ENCODE measurements at regions not wholly inside any gene's neighbourhood (a gene's known extent, or its start where the extent isn't known, plus 50 kb on each side); places are given as distances from the start of the nearest gene placed in this dataset.

DNA sequence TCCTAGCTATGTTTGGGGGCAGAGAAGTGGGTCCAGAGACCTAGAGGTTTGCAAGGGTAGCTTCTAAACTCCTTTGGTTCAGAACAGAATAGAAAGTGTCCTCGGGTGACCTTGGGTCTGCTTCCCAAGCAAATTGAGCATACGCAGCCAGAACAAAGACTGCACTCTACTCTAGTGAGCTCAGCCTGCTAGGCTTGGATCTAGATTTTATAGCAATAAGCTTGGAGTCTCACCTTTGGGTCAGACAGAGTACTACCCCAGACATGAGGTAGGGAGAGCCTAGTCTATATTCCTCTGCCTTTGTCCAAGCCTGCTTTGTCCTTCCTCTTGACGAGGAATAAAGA is 52.6 kb upstream of the ELF5 start:
- H3F3A ChIP-seq (replicated peaks; ENCODE audit: insufficient read depth): no peaks in the 10 kb centered on the region
- H4K20me1 ChIP-seq (ENCODE audit: insufficient read depth): no peaks in the 10 kb centered on the region
- no peak overlapping the region for H2AFZ ChIP-seq (ENCODE audit: low read depth)
- no peak overlapping the region for H3K27ac ChIP-seq (ENCODE audit: low read depth in 2 of 2, low read length in 1 of 2)
- no peaks in the 10 kb centered on the region for H3K9me3 ChIP-seq
- peaks cover 0 to 6% of the 10 kb centered on the region in 2 experiments; a peak in 1 of 4 replicates for H3K4me1 ChIP-seq (ENCODE audit: control insufficient read depth in 1 of 2, insufficient read depth in 2 of 2, low read depth in 1 of 2, low read length in 1 of 2)
- H3K9me2 ChIP-seq: no peaks in the 10 kb centered on the region
- no peak overlapping the region for H3K9ac ChIP-seq
- no peaks in the 10 kb centered on the region for H3K36me3 ChIP-seq (replicated peaks in 1 of 2; ENCODE audit: control insufficient read depth in 1 of 2, insufficient read depth in 2 of 2, low read length in 1 of 2)
- POLR2A ChIA-PET: no interaction called here
- CTCF ChIA-PET: interaction anchor here (0.6 to 1.6 kb wide), 9 partner anchors 9 to 73 kb away, joined by 3 to 7 read pairs (median 3); partner anchors contain the start of gene ELF5
- 58% methylated on average over 3 of the region's 3 CpGs for WGBS (ENCODE audit: low lambda C conversion rate)
- H3K79me2 ChIP-seq (ENCODE audit: insufficient read depth): no peaks in the 10 kb centered on the region
- no peak for DNase-seq
- H3K4me3 ChIP-seq (ENCODE audit: low read depth in 2 of 2, low read length in 1 of 2): no peak overlapping the region; a peak in 1 of 4 replicates
- H3K27me3 ChIP-seq (ENCODE audit: insufficient read depth): peaks cover 14% of the 10 kb centered on the region; the same call in 1 of the 2 replicates
- TF ChIP-seq, protein P1, sequence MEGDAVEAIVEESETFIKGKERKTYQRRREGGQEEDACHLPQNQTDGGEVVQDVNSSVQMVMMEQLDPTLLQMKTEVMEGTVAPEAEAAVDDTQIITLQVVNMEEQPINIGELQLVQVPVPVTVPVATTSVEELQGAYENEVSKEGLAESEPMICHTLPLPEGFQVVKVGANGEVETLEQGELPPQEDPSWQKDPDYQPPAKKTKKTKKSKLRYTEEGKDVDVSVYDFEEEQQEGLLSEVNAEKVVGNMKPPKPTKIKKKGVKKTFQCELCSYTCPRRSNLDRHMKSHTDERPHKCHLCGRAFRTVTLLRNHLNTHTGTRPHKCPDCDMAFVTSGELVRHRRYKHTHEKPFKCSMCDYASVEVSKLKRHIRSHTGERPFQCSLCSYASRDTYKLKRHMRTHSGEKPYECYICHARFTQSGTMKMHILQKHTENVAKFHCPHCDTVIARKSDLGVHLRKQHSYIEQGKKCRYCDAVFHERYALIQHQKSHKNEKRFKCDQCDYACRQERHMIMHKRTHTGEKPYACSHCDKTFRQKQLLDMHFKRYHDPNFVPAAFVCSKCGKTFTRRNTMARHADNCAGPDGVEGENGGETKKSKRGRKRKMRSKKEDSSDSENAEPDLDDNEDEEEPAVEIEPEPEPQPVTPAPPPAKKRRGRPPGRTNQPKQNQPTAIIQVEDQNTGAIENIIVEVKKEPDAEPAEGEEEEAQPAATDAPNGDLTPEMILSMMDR (IDR thresholded peaks at IDR 0.05): no peak
- TF ChIP-seq YY1 (IDR thresholded peaks at IDR 0.05; ENCODE audit: low read depth): no peak
- TF ChIP-seq, protein P2, sequence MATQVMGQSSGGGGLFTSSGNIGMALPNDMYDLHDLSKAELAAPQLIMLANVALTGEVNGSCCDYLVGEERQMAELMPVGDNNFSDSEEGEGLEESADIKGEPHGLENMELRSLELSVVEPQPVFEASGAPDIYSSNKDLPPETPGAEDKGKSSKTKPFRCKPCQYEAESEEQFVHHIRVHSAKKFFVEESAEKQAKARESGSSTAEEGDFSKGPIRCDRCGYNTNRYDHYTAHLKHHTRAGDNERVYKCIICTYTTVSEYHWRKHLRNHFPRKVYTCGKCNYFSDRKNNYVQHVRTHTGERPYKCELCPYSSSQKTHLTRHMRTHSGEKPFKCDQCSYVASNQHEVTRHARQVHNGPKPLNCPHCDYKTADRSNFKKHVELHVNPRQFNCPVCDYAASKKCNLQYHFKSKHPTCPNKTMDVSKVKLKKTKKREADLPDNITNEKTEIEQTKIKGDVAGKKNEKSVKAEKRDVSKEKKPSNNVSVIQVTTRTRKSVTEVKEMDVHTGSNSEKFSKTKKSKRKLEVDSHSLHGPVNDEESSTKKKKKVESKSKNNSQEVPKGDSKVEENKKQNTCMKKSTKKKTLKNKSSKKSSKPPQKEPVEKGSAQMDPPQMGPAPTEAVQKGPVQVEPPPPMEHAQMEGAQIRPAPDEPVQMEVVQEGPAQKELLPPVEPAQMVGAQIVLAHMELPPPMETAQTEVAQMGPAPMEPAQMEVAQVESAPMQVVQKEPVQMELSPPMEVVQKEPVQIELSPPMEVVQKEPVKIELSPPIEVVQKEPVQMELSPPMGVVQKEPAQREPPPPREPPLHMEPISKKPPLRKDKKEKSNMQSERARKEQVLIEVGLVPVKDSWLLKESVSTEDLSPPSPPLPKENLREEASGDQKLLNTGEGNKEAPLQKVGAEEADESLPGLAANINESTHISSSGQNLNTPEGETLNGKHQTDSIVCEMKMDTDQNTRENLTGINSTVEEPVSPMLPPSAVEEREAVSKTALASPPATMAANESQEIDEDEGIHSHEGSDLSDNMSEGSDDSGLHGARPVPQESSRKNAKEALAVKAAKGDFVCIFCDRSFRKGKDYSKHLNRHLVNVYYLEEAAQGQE (IDR thresholded peaks at IDR 0.05; ENCODE audit: low read depth, low read length): no peak
- TF ChIP-seq FOXM1 (IDR thresholded peaks at IDR 0.05; ENCODE audit: low read depth): no peak
- TF ChIP-seq ELF1 (IDR thresholded peaks at IDR 0.05): no peak
- no peak for TF ChIP-seq SIN3A (IDR thresholded peaks at IDR 0.05; ENCODE audit: borderline replicate concordance, low read depth, low read length)
- TF ChIP-seq, protein P3, sequence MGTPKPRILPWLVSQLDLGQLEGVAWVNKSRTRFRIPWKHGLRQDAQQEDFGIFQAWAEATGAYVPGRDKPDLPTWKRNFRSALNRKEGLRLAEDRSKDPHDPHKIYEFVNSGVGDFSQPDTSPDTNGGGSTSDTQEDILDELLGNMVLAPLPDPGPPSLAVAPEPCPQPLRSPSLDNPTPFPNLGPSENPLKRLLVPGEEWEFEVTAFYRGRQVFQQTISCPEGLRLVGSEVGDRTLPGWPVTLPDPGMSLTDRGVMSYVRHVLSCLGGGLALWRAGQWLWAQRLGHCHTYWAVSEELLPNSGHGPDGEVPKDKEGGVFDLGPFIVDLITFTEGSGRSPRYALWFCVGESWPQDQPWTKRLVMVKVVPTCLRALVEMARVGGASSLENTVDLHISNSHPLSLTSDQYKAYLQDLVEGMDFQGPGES (IDR thresholded peaks at IDR 0.05; ENCODE audit: low read depth, low read length): no peak
- TF ChIP-seq RAD21 (IDR thresholded peaks at IDR 0.05; ENCODE audit: low read length): no peak
- no peak for TF ChIP-seq TAF1 (IDR thresholded peaks at IDR 0.05; ENCODE audit: borderline replicate concordance, low read depth, low read length)
- TF ChIP-seq TEAD4 (IDR thresholded peaks at IDR 0.05; ENCODE audit: borderline replicate concordance, insufficient read depth): no peak
- no peak for TF ChIP-seq JUND (IDR thresholded peaks at IDR 0.05)
- no peak for TF ChIP-seq FOXJ3 (CRISPR knock-in tag; IDR thresholded peaks at IDR 0.05)
- TF ChIP-seq EZH2phosphoT487 (IDR thresholded peaks at IDR 0.05; ENCODE audit: borderline replicate concordance, low read depth): no peak
- no peak overlapping the region for H3K4me2 ChIP-seq

Measured in SK-N-SH (cell line).